ENCODE measurements at regions not wholly inside any gene's neighbourhood (a gene's known extent, or its start where the extent isn't known, plus 50 kb on each side); places are given as distances from the start of the nearest gene placed in this dataset.

- in situ Hi-C loops (cut with MboI; ENCODE audit: low sequenced_read_pairs): no loop called here
Observed at GRCh38 chr7:156397249-156397648, 243.3 kb upstream of the RNF32 start.

More at GRCh38 chr7:156397249-156397648, 243.3 kb upstream of the RNF32 start:
- H3K4me3 ChIP-seq (ENCODE audit: insufficient read depth, low read depth, low read length): no peak overlapping the region
- no peak overlapping the region for H2AK5ac ChIP-seq (ENCODE audit: low read depth, low read length)
- WGBS, 2 experiments (ENCODE audit: extremely low coverage in 2 of 2, insufficient read length in 1 of 2): 61% methylated on average over 12 of the region's 19 CpGs; no CpG with 5 or more reads in 1 of the 2 experiments
- no peak overlapping the region for H3K9ac ChIP-seq (ENCODE audit: low read depth, low read length)
- peaks cover 18% of the 10 kb centered on the region for H3K9me3 ChIP-seq (ENCODE audit: control insufficient read depth, insufficient read depth, low read length)
- H2AK9ac ChIP-seq (replicated peaks; ENCODE audit: low read depth, low read length, poor library complexity): no peak overlapping the region
- no peak overlapping the region for H2BK5ac ChIP-seq (ENCODE audit: low read depth, low read length, poor library complexity, severe bottlenecking)
- no peak overlapping the region for H2BK120ac ChIP-seq (ENCODE audit: low read depth, low read length)
- ChIA-PET POLR2A (ENCODE audit: unreplicated experiment) (no interaction called here), CTCF (no interaction called here)
- H3K56ac ChIP-seq (ENCODE audit: extremely low read depth, insufficient read depth, low read length): no peak overlapping the region
- no peak overlapping the region for H4K91ac ChIP-seq (ENCODE audit: insufficient read depth, low read depth, low read length)
- H3K79me1 ChIP-seq (ENCODE audit: low read depth in 1 of 2, low read length in 2 of 2): no peaks in the 10 kb centered on the region
- H3K27ac ChIP-seq (ENCODE audit: insufficient read depth, low read length): no peak overlapping the region
- no peaks in the 10 kb centered on the region for H4K20me1 ChIP-seq (ENCODE audit: insufficient read depth, low read length)
- no peaks in the 10 kb centered on the region for H3K27me3 ChIP-seq (ENCODE audit: control insufficient read depth, insufficient read depth, low read length)
- intact Hi-C loops (cut with micrococcal nuclease) (no loop called here), dilution Hi-C loops (cut with HindIII; ENCODE audit: low sequenced_read_pairs, unreplicated experiment) (no loop called here)
- BruUV-seq (replicated peaks): no TSS peak
- H3K4me2 ChIP-seq (ENCODE audit: low read depth, low read length): no peak overlapping the region
- H3K4me1 ChIP-seq (ENCODE audit: control insufficient read depth, insufficient read depth, low read length): no peaks in the 10 kb centered on the region
- no peak overlapping the region for H2BK15ac ChIP-seq (ENCODE audit: low read depth, low read length)
- H3K23ac ChIP-seq (ENCODE audit: low read depth, low read length): no peak overlapping the region
- no peak overlapping the region for H4K8ac ChIP-seq (ENCODE audit: low read depth in 2 of 2, low read length in 2 of 2)
- H3K9me1 ChIP-seq (ENCODE audit: insufficient read depth, low read length): no peaks in the 10 kb centered on the region
- no peak overlapping the region for H3K4ac ChIP-seq (ENCODE audit: low read depth, low read length)
- DNase-seq (no peak), ATAC-seq (ENCODE audit: low read depth) (no peak)
- no peaks in the 10 kb centered on the region for H3K36me3 ChIP-seq (ENCODE audit: control insufficient read depth, insufficient read depth, low read length)
- H3K18ac ChIP-seq (ENCODE audit: low read depth, low read length): no peak overlapping the region
- H2BK20ac ChIP-seq (ENCODE audit: low read depth, low read length): no peak overlapping the region
- TF ChIP-seq CHD1 (IDR thresholded peaks at IDR 0.05; ENCODE audit: low read depth, low read length): no peak
- no peak for TF ChIP-seq MAZ (IDR thresholded peaks at IDR 0.05; ENCODE audit: borderline replicate concordance, low read depth, low read length)
- TF ChIP-seq CTCF (conservative IDR thresholded peaks at IDR 0.05; ENCODE audit: low read depth, low read length): no peak
- no peak for TF ChIP-seq ELK1 (IDR thresholded peaks at IDR 0.05; ENCODE audit: borderline replicate concordance, low read depth, low read length)
- TF ChIP-seq BHLHE40 (IDR thresholded peaks at IDR 0.05; ENCODE audit: low read depth, low read length): no peak
- TF ChIP-seq SMC3 (IDR thresholded peaks at IDR 0.05; ENCODE audit: low read depth, low read length): no peak
- TF ChIP-seq MAFK (IDR thresholded peaks at IDR 0.05; ENCODE audit: low read depth, low read length): no peak
- TF ChIP-seq MXI1 (IDR thresholded peaks at IDR 0.05; ENCODE audit: borderline replicate concordance, low read depth, low read length): no peak
- TF ChIP-seq RAD21 (IDR thresholded peaks at IDR 0.05; ENCODE audit: low read length): no peak
- no peak for TF ChIP-seq RCOR1 (IDR thresholded peaks at IDR 0.05; ENCODE audit: insufficient replicate concordance, low read length)
- no peak for TF ChIP-seq CEBPB (IDR thresholded peaks at IDR 0.05; ENCODE audit: low read depth, low read length)
- no peak for TF ChIP-seq USF2 (IDR thresholded peaks at IDR 0.05; ENCODE audit: low read depth, low read length)
- TF ChIP-seq FOS (IDR thresholded peaks at IDR 0.05; ENCODE audit: low read depth, low read length): no peak
- TF ChIP-seq RFX5 (IDR thresholded peaks at IDR 0.05; ENCODE audit: low read depth, low read length): no peak
- no peak for TF ChIP-seq NFE2L2 (IDR thresholded peaks at IDR 0.05; ENCODE audit: low read depth, low read length)
- TF ChIP-seq POLR2A (IDR thresholded peaks at IDR 0.05; ENCODE audit: low read depth, low read length): no peak
- no peak overlapping the region for H4K5ac ChIP-seq (ENCODE audit: low read depth, low read length)
- no peak overlapping the region for H2AFZ ChIP-seq (replicated peaks; ENCODE audit: low read length, poor library complexity)
- no peak overlapping the region for H3K14ac ChIP-seq (replicated peaks; ENCODE audit: low read depth, low read length)
